ENCODE measurements at regions not wholly inside any gene's neighbourhood (a gene's known extent, or its start where the extent isn't known, plus 50 kb on each side); places are given as distances from the start of the nearest gene placed in this dataset.

- Histone ChIP-seq H3K27ac (ENCODE audit: low read length) (no peak overlapping the region), H3K4me3 (ENCODE audit: low read depth in 1 of 2, low read length in 2 of 2) (no peak overlapping the region), H3K36me3 (ENCODE audit: insufficient read depth, low read length) (no peaks in the 10 kb centered on the region), H2AFZ (ENCODE audit: low read depth, low read length) (no peak overlapping the region), H4K20me1 (ENCODE audit: insufficient read depth, low read length) (no peaks in the 10 kb centered on the region), H3K27me3 (ENCODE audit: insufficient read depth, low read length, poor library complexity) (no peaks in the 10 kb centered on the region), H3K4me2 (ENCODE audit: insufficient read depth, low read length) (no peak overlapping the region), H3K4me1 (ENCODE audit: insufficient read depth, low read length) (no peaks in the 10 kb centered on the region), H3K79me2 (ENCODE audit: insufficient read depth, low read length) (no peaks in the 10 kb centered on the region), H3K9me3 (ENCODE audit: insufficient read depth, low read length, severe bottlenecking) (no peaks in the 10 kb centered on the region), H3K9ac (ENCODE audit: low read depth, low read length) (no peak overlapping the region)
- DNase-seq (no peak), ATAC-seq (ENCODE audit: insufficient read depth, low read depth) (no peak)
- TF ChIP-seq, protein P1, sequence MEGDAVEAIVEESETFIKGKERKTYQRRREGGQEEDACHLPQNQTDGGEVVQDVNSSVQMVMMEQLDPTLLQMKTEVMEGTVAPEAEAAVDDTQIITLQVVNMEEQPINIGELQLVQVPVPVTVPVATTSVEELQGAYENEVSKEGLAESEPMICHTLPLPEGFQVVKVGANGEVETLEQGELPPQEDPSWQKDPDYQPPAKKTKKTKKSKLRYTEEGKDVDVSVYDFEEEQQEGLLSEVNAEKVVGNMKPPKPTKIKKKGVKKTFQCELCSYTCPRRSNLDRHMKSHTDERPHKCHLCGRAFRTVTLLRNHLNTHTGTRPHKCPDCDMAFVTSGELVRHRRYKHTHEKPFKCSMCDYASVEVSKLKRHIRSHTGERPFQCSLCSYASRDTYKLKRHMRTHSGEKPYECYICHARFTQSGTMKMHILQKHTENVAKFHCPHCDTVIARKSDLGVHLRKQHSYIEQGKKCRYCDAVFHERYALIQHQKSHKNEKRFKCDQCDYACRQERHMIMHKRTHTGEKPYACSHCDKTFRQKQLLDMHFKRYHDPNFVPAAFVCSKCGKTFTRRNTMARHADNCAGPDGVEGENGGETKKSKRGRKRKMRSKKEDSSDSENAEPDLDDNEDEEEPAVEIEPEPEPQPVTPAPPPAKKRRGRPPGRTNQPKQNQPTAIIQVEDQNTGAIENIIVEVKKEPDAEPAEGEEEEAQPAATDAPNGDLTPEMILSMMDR (IDR thresholded peaks at IDR 0.05; ENCODE audit: borderline replicate concordance, extremely low read depth, low read length, poor library complexity, severe bottlenecking): no peak
- no peak for TF ChIP-seq EZH2 (IDR thresholded peaks at IDR 0.05; ENCODE audit: borderline replicate concordance, low read depth, low read length, severe bottlenecking)
Observed at GRCh38 chr6:76992553-76992952, 470.7 kb downstream of the HTR1B start.

- H4K20me1 ChIP-seq (ENCODE audit: insufficient read depth, low read length): no peaks in the 10 kb centered on the region
- H3K4me1 ChIP-seq (ENCODE audit: insufficient read depth, low read length): no peaks in the 10 kb centered on the region
- TF ChIP-seq, protein P1 (IDR thresholded peaks at IDR 0.05; ENCODE audit: borderline replicate concordance, extremely low read depth, low read length, poor library complexity, severe bottlenecking): no peak
- TF ChIP-seq EZH2 (IDR thresholded peaks at IDR 0.05; ENCODE audit: borderline replicate concordance, low read depth, low read length, severe bottlenecking): no peak
- no peaks in the 10 kb centered on the region for H3K9me3 ChIP-seq (ENCODE audit: insufficient read depth, low read length, severe bottlenecking)
- no peak overlapping the region for H3K9ac ChIP-seq (ENCODE audit: low read depth, low read length)
- no peak overlapping the region for H3K27ac ChIP-seq (ENCODE audit: low read length)
- ATAC-seq (ENCODE audit: insufficient read depth, low read depth): no peak
- H3K36me3 ChIP-seq (ENCODE audit: insufficient read depth, low read length): no peaks in the 10 kb centered on the region
- H3K4me2 ChIP-seq (ENCODE audit: insufficient read depth, low read length): no peak overlapping the region
- no peak overlapping the region for H3K4me3 ChIP-seq (ENCODE audit: low read depth in 1 of 2, low read length in 2 of 2)
- no peaks in the 10 kb centered on the region for H3K27me3 ChIP-seq (ENCODE audit: insufficient read depth, low read length, poor library complexity)
- H2AFZ ChIP-seq (ENCODE audit: low read depth, low read length): no peak overlapping the region
- H3K79me2 ChIP-seq (ENCODE audit: insufficient read depth, low read length): no peaks in the 10 kb centered on the region
- DNase-seq: no peak
Observed at GRCh38 chr6:76984572-76984971, 478.7 kb downstream of the HTR1B start.

- TF ChIP-seq, protein P1 (IDR thresholded peaks at IDR 0.05; ENCODE audit: borderline replicate concordance, extremely low read depth, low read length, poor library complexity, severe bottlenecking): no peak
- no peak for TF ChIP-seq EZH2 (IDR thresholded peaks at IDR 0.05; ENCODE audit: borderline replicate concordance, low read depth, low read length, severe bottlenecking)
- no peak overlapping the region for H3K4me3 ChIP-seq (ENCODE audit: low read depth in 1 of 2, low read length in 2 of 2)
- H3K27ac ChIP-seq (ENCODE audit: low read length): no peak overlapping the region
- H4K20me1 ChIP-seq (ENCODE audit: insufficient read depth, low read length): no peaks in the 10 kb centered on the region
- H2AFZ ChIP-seq (ENCODE audit: low read depth, low read length): no peak overlapping the region
- H3K36me3 ChIP-seq (ENCODE audit: insufficient read depth, low read length): no peaks in the 10 kb centered on the region
- no peaks in the 10 kb centered on the region for H3K4me1 ChIP-seq (ENCODE audit: insufficient read depth, low read length)
- H3K79me2 ChIP-seq (ENCODE audit: insufficient read depth, low read length): no peaks in the 10 kb centered on the region
- no peak overlapping the region for H3K4me2 ChIP-seq (ENCODE audit: insufficient read depth, low read length)
- no peaks in the 10 kb centered on the region for H3K27me3 ChIP-seq (ENCODE audit: insufficient read depth, low read length, poor library complexity)
- no peaks in the 10 kb centered on the region for H3K9me3 ChIP-seq (ENCODE audit: insufficient read depth, low read length, severe bottlenecking)
- DNase-seq: no peak
- H3K9ac ChIP-seq (ENCODE audit: low read depth, low read length): no peak overlapping the region
- ATAC-seq (ENCODE audit: insufficient read depth, low read depth): no peak
Observed at GRCh38 chr6:76982476-76983199, 480.7 kb downstream of the HTR1B start.

Data from DND-41 (cell line).